ENCODE measurements at regions not wholly inside any gene's neighbourhood (a gene's known extent, or its start where the extent isn't known, plus 50 kb on each side); places are given as distances from the start of the nearest gene placed in this dataset.

DNA sequence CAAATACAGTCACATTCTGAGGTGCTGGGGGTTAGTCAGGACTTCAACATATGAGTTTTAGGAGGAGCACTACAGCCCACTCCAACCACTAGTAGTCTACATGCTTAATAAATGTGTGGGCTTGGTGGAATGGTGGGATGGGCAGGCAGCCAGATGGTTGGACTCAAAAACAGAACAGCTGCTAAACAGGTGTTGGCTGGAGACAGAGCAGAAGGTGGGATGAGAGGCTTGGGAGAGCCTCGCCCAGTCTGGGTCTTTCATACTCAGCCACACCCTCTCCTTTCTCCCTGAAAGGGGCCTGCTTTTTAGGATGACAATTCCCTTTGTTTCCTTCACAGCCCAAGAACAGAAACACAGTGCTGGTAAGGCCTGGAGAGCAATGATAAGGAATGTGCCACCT, 143.9 kb upstream of the KLHL29 start:
- ChIA-PET POLR2A (no interaction called here), CTCF (no interaction called here), RAD21 (ENCODE audit: low non-redundant PET in 1 of 2, low total read pairs in 2 of 2, uncharacterized antibody in 2 of 2, unreplicated experiment in 2 of 2) (no interaction called here)
- Histone ChIP-seq H3K4me1 (ENCODE audit: control insufficient read depth in 1 of 2, insufficient read depth in 2 of 2, low read length in 2 of 2) (no peaks in the 10 kb centered on the region), H4K20me1 (ENCODE audit: insufficient read depth) (no peaks in the 10 kb centered on the region), H3K27me3 (ENCODE audit: insufficient read depth, low read length) (peaks cover 28% of the 10 kb centered on the region; the same call in 1 of the 2 replicates), H3K79me2 (ENCODE audit: insufficient read depth, low read length) (no peaks in the 10 kb centered on the region), H3K9me2 (ENCODE audit: insufficient read depth) (no peaks in the 10 kb centered on the region), H3K27ac (ENCODE audit: low read depth, low read length) (no peak overlapping the region), H3K9me3 (ENCODE audit: control insufficient read depth in 1 of 2, insufficient read depth in 1 of 2, low read depth in 1 of 2, low read length in 2 of 2) (no peaks in the 10 kb centered on the region), H3K9ac (ENCODE audit: low read length) (no peak overlapping the region), H3K4me3 (replicated peaks in 1 of 2; ENCODE audit: low read depth in 1 of 2, low read length in 2 of 2) (no peak overlapping the region), H3K4me2 (ENCODE audit: low read length) (no peak overlapping the region), H2AFZ (ENCODE audit: low read depth, low read length, poor library complexity, severe bottlenecking) (no peak overlapping the region), H3K36me3 (ENCODE audit: control insufficient read depth in 1 of 2, insufficient read depth in 2 of 2, low read length in 2 of 2) (no peaks in the 10 kb centered on the region)
- ATAC-seq (no peak), DNase-seq (ENCODE audit: low read depth, low spot score) (no peak)
- intact Hi-C loops (cut with micrococcal nuclease), result no loop called here
- no TSS peak for BruUV-seq (replicated peaks)
- TF ChIP-seq FOSL1 (IDR thresholded peaks at IDR 0.05; ENCODE audit: low read depth), result no peak
- TF ChIP-seq, protein P1, sequence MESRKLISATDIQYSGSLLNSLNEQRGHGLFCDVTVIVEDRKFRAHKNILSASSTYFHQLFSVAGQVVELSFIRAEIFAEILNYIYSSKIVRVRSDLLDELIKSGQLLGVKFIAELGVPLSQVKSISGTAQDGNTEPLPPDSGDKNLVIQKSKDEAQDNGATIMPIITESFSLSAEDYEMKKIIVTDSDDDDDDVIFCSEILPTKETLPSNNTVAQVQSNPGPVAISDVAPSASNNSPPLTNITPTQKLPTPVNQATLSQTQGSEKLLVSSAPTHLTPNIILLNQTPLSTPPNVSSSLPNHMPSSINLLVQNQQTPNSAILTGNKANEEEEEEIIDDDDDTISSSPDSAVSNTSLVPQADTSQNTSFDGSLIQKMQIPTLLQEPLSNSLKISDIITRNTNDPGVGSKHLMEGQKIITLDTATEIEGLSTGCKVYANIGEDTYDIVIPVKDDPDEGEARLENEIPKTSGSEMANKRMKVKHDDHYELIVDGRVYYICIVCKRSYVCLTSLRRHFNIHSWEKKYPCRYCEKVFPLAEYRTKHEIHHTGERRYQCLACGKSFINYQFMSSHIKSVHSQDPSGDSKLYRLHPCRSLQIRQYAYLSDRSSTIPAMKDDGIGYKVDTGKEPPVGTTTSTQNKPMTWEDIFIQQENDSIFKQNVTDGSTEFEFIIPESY (IDR thresholded peaks at IDR 0.05; ENCODE audit: extremely low read depth, insufficient replicate concordance, low read length), result no peak

DNA sequence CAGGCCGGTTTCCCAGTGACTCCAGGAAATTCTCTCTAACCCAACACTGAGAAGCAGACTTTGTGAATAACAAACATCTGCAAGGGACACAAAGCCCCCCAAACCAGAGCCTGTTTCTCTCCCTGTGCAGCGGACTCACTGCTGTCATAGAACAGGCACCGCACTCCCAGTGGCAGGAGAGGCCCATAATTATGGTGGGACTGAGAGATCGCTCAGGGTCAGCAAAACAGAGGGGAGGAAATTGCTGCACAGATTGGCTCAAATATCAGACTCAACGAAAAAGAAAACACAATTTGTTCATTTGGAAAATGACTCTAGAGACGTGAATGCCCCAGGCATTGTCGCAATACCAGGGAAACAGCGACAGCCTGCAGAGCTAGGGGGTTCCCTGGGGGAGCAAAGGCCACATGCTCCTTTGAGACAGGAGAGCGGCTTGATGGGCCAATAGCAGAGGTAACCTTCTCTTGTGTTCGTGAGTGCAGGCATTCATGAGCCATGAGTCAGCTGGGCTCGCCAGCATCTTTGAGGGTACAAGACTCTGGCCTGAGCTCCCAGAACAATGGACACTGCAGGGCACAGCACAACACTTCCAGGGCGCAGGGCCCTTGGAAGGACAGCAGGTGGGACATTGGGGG, 143.3 kb upstream of the KLHL29 start:
- intact Hi-C loops (cut with micrococcal nuclease), result no loop called here
- Histone ChIP-seq H4K20me1 (ENCODE audit: insufficient read depth) (no peaks in the 10 kb centered on the region), H3K27me3 (ENCODE audit: insufficient read depth, low read length) (peaks cover 28% of the 10 kb centered on the region; the same call in 1 of the 2 replicates), H3K9me2 (ENCODE audit: insufficient read depth) (no peaks in the 10 kb centered on the region), H3K9ac (ENCODE audit: low read length) (no peak overlapping the region), H2AFZ (ENCODE audit: low read depth, low read length, poor library complexity, severe bottlenecking) (no peak overlapping the region), H3K27ac (ENCODE audit: low read depth, low read length) (no peak overlapping the region), H3K79me2 (ENCODE audit: insufficient read depth, low read length) (no peaks in the 10 kb centered on the region), H3K4me3 (replicated peaks in 1 of 2; ENCODE audit: low read depth in 1 of 2, low read length in 2 of 2) (no peak overlapping the region), H3K36me3 (ENCODE audit: control insufficient read depth in 1 of 2, insufficient read depth in 2 of 2, low read length in 2 of 2) (no peaks in the 10 kb centered on the region), H3K4me1 (ENCODE audit: control insufficient read depth in 1 of 2, insufficient read depth in 2 of 2, low read length in 2 of 2) (no peaks in the 10 kb centered on the region), H3K4me2 (ENCODE audit: low read length) (no peak overlapping the region), H3K9me3 (ENCODE audit: control insufficient read depth in 1 of 2, insufficient read depth in 1 of 2, low read depth in 1 of 2, low read length in 2 of 2) (no peaks in the 10 kb centered on the region)
- RAD21 ChIA-PET (ENCODE audit: low non-redundant PET in 1 of 2, low total read pairs in 2 of 2, uncharacterized antibody in 2 of 2, unreplicated experiment in 2 of 2), result no interaction called here
- DNase-seq (ENCODE audit: low read depth, low spot score), result no peak
- CTCF ChIA-PET, result no interaction called here
- no peak for TF ChIP-seq EGR1 (IDR thresholded peaks at IDR 0.05; ENCODE audit: low read depth)
- TF ChIP-seq EZH2 (IDR thresholded peaks at IDR 0.05), result no peak
- no peak for TF ChIP-seq ZNF274 (IDR thresholded peaks at IDR 0.05; ENCODE audit: low read depth, low read length)
- no peak for TF ChIP-seq ZFX (IDR thresholded peaks at IDR 0.05)
- TF ChIP-seq ELF1 (IDR thresholded peaks at IDR 0.05; ENCODE audit: borderline replicate concordance, low read depth), result no peak
- TF ChIP-seq SRF (IDR thresholded peaks at IDR 0.05; ENCODE audit: low read depth), result no peak
- TF ChIP-seq FOSL1 (IDR thresholded peaks at IDR 0.05; ENCODE audit: low read depth), result no peak
- TF ChIP-seq, protein P2, sequence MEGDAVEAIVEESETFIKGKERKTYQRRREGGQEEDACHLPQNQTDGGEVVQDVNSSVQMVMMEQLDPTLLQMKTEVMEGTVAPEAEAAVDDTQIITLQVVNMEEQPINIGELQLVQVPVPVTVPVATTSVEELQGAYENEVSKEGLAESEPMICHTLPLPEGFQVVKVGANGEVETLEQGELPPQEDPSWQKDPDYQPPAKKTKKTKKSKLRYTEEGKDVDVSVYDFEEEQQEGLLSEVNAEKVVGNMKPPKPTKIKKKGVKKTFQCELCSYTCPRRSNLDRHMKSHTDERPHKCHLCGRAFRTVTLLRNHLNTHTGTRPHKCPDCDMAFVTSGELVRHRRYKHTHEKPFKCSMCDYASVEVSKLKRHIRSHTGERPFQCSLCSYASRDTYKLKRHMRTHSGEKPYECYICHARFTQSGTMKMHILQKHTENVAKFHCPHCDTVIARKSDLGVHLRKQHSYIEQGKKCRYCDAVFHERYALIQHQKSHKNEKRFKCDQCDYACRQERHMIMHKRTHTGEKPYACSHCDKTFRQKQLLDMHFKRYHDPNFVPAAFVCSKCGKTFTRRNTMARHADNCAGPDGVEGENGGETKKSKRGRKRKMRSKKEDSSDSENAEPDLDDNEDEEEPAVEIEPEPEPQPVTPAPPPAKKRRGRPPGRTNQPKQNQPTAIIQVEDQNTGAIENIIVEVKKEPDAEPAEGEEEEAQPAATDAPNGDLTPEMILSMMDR (IDR thresholded peaks at IDR 0.05 in 2 of 3, conservative IDR thresholded peaks at IDR 0.05 in 1 of 3; ENCODE audit: borderline replicate concordance in 1 of 3, insufficient read depth in 1 of 3, low read depth in 2 of 3, low read length in 2 of 3), result no peak
- BruUV-seq (replicated peaks), result no TSS peak
- POLR2A ChIA-PET, result no interaction called here
- no peak for ATAC-seq
